ENCODE measurements at regions not wholly inside any gene's neighbourhood (a gene's known extent, or its start where the extent isn't known, plus 50 kb on each side); places are given as distances from the start of the nearest gene placed in this dataset.
"Not testable (repeated sequence)": the region's sequence is repeated elsewhere in the genome, so short reads cannot be mapped to it uniquely, and the experiment has no call there.

DNA sequence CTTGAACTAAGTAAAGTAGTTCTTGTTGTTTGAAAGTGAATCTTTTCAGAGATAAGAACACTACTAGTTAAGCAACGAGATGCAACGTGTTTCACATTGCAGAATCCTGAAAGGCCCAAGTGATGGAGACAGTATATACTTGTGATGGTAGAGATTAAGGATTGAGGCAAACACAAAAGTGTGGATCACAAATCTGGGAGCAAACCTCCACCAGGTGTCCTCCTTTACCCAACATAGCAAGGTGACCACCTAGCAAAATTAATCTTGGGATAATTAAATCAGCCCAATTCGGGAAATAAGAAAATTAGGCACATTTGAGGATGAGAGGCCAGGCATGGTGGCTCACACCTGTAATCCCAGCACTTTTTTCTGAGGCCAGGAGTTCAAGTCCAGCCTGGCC lies 563.9 kb downstream of the DACH1 start:
- no peak for DNase-seq (ENCODE audit: low spot score)

DNA sequence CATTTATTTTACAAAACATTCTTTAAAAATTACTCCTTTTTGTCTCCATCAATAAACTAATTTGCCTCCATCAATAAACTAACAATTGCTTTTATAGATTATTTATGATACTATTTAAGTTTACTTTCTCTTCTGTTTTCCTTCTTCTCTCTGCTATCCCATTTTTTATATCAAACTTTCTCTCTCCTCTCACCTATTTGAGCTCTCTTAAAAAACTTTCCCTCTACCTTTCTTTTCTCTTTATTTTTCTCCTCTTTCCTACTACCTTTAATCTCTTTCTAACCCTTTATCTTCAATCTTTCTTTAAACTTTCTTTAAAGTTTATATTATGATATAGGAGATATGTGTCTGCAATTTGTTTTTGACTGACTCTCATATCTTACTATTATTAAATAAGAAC lies 566.4 kb downstream of the DACH1 start:
- no peak for DNase-seq (ENCODE audit: low spot score)

- no peak for DNase-seq (ENCODE audit: low spot score)
These were observed 575.2 kb downstream of the DACH1 start for GRCh38 chr13:71291842-71292146.

- peak; percentile 6 for DNase-seq (ENCODE audit: low spot score)
These were observed 575.8 kb downstream of the DACH1 start for GRCh38 chr13:71290963-71291841.

GRCh38 chr13:71289980-71290379 lies 577.0 kb downstream of the DACH1 start:
- not testable (repeated sequence) for DNase-seq (ENCODE audit: low spot score)

- DNase-seq (ENCODE audit: low spot score) = no peak
These were observed 581.3 kb downstream of the DACH1 start for GRCh38 chr13:71285700-71286099.

GRCh38 chr13:71278512-71278911 lies 588.5 kb downstream of the DACH1 start:
- no peak for DNase-seq (ENCODE audit: low spot score)

GRCh38 chr13:71274923-71275608 lies 591.9 kb downstream of the DACH1 start:
- DNase-seq (ENCODE audit: low spot score) = no peak

- DNase-seq (ENCODE audit: low spot score) = no peak
These were observed 605.7 kb downstream of the DACH1 start for GRCh38 chr13:71261256-71261655.

- no peak for DNase-seq (ENCODE audit: low spot score)
These were observed 606.8 kb downstream of the DACH1 start for GRCh38 chr13:71260246-71260645.

- no peak for DNase-seq (ENCODE audit: low spot score)
These were observed 611.4 kb downstream of the DACH1 start for GRCh38 chr13:71255633-71256032.

DNA sequence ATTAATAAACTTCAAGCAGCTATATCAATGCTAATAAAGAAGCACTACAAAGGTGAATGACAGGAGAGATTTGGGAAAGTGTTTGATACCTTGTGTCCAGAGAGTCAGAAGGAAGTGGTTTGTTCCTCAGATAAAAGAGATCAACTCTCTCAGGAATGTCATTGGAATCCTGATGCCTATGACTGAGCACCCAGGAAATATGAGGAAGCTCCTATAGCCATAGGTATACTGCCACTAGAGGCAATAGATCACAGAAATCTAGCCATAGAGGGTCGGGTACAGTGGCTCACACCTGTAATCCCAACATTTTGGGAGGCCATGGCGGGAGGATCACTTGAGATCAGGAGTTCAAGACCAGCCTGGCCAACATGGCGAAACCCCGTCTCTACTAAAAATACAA lies 612.6 kb downstream of the DACH1 start:
- no peak for DNase-seq (ENCODE audit: low spot score)

DNA sequence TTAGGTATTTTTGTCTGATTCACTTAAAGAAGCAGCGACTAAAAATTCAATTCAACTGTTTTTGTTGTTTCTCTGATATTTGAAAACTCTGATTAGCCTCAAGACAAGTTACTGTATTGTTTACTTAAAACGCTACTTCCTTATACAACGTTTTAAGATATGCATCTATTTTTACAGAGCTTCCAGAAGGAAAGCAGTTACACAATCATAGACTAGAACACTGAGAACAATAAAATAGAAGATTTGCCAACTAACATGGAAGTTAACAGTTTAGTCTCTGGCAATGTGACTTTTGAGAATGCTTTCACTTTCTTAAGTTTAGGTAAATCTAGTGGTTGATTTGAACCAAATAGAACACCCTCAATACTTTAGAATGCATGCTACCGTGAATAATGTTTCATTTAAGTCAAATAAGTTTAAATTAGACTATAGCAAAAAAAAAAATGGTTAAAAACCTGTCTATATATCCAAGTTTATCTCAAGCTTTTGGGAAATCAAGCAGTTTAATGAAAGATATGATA lies 614.8 kb downstream of the DACH1 start:
- DNase-seq (ENCODE audit: low spot score) = no peak

GRCh38 chr13:71251292-71251951 lies 615.6 kb downstream of the DACH1 start:
- no peak for DNase-seq (ENCODE audit: low spot score)

- DNase-seq (ENCODE audit: low spot score) = no peak
These were observed 618.0 kb downstream of the DACH1 start for GRCh38 chr13:71249011-71249410.

DNA sequence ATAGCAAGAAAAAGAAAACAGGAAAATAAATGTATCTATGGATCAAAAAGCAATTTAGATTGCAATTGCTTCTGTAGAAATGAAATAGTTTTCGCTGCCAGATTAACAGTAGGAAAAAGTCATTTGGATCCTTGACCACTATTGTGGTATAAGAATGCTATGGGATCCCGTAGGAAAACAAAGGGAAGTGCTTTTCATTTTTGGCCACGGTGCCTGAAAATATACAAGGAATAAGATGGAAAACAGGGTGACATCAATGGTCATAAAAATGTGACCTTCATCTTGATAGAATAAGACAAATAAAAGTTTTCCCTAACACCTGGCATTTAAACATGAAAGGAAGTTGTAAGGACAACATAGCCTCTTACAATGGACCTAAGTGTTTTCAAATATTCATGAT lies 622.8 kb downstream of the DACH1 start:
- no peak for DNase-seq (ENCODE audit: low spot score)

GRCh38 chr13:71242201-71242600 lies 624.8 kb downstream of the DACH1 start:
- peak; percentile 3 for DNase-seq (ENCODE audit: low spot score)

- DNase-seq (ENCODE audit: low spot score) = no peak
These were observed 626.1 kb downstream of the DACH1 start for GRCh38 chr13:71240911-71241310.

DNA sequence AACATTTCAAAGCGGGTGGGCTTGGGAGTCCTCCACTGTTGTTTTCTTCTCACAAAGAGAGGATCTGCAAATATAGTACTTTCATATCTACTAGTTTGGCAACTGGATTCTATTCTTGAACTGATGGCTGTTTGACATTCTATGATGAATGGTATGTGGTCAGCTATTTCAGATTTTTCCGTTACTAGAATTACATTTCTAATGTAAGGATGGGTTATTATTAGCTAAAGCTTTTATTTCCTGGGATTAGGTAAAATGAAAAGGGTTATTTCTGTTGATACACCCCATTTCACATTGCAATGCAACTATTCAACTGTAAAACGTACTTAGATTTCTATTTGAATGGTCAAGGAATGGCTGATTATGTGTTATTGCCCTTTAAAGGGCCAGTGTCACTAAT lies 629.7 kb downstream of the DACH1 start:
- no peak for DNase-seq (ENCODE audit: low spot score)

GRCh38 chr13:71219698-71220415 lies 647.1 kb downstream of the DACH1 start:
- DNase-seq (ENCODE audit: low spot score) = no peak

DNA sequence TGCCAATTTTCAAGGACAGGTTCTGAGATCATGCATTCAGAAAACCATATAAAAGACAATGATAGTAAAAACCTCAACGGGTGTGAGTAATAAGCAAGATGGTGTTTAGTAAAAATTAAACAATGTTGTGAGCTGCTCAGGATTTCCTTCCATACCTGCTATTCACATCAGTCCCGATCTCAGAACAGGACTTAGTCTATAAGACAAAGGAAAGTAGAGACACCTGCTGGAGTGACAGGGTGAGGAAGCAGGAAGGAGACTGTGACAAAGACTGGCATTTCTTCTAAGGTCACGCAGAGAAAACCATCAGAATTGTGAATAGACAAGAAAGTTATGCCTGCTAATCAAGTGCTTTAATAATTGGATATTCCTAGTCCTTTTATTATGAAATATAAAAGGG lies 648.0 kb downstream of the DACH1 start:
- no peak for DNase-seq (ENCODE audit: low spot score)

DNA sequence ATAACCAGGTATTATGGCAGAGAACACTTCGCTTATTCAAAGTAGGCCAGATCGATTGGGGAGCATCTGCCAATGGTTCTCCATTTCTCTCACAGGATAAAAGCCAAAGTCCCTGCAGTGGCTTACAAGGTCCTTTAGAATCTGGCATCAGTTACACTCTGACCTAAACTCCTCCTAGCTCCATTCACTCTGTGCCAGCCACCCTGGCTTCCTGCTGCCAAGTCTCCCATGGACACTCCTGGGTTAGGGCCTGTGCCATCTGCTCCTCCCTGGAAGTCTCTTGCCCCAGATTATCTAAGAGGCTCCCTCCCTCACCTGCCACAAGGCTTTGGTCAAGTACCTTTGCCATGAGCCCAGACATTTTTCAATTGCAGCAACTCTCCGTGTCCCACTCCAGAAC lies 649.2 kb downstream of the DACH1 start:
- no peak for DNase-seq (ENCODE audit: low spot score)

Data from AG20443 (cell line).